AG08395 (cell line): ENCODE measurements at regions not wholly inside any gene's neighbourhood (a gene's known extent, or its start where the extent isn't known, plus 50 kb on each side); places are given as distances from the start of the nearest gene placed in this dataset.
A peak's percentile ranks its signal among the peaks of the same experiment; 100 is the strongest.
"Not testable (repeated sequence)": the region's sequence is repeated elsewhere in the genome, so short reads cannot be mapped to it uniquely, and the experiment has no call there.

Experiments used
- DNase-seq: peaks from one replicate; pipeline ENCODE4 v3.0.0; 2012; ENCODE audit warnings: mixed read lengths, low spot score

GRCh38 chr1:9465640-9466039 lies 73.6 kb upstream of the SLC25A33 start:
- no peak for DNase-seq

- peak; percentile 48 for DNase-seq
These were observed 72.2 kb upstream of the SLC25A33 start for GRCh38 chr1:9466780-9467758.

- not testable (repeated sequence) for DNase-seq
These were observed 69.4 kb upstream of the SLC25A33 start for GRCh38 chr1:9469882-9470281.

- DNase-seq: no peak
These were observed 67.6 kb upstream of the SLC25A33 start for GRCh38 chr1:9471679-9472078.

GRCh38 chr1:9472386-9473031 lies 66.8 kb upstream of the SLC25A33 start:
- no peak for DNase-seq

GRCh38 chr1:9473032-9473807 lies 66.0 kb upstream of the SLC25A33 start:
- DNase-seq: peak; percentile 99

GRCh38 chr1:9475061-9475627 lies 64.1 kb upstream of the SLC25A33 start:
- DNase-seq: no peak

- no peak for DNase-seq
These were observed 62.3 kb upstream of the SLC25A33 start for GRCh38 chr1:9476790-9477463.

GRCh38 chr1:9477535-9477934 lies 61.7 kb upstream of the SLC25A33 start:
- no peak for DNase-seq

- DNase-seq: no peak
These were observed 61.2 kb upstream of the SLC25A33 start for GRCh38 chr1:9478021-9478420.

GRCh38 chr1:9481048-9481447 lies 58.2 kb upstream of the SLC25A33 start:
- DNase-seq: no peak

GRCh38 chr1:9482403-9482802 lies 56.9 kb upstream of the SLC25A33 start:
- DNase-seq: no peak

- no peak for DNase-seq
These were observed 56.3 kb upstream of the SLC25A33 start for GRCh38 chr1:9482816-9483572.

GRCh38 chr1:9486466-9487140 lies 52.7 kb upstream of the SLC25A33 start:
- no peak for DNase-seq
